NCI-H2029 (cell line): ENCODE measurements at regions not wholly inside any gene's neighbourhood (a gene's known extent, or its start where the extent isn't known, plus 50 kb on each side); places are given as distances from the start of the nearest gene placed in this dataset.
"Not testable (repeated sequence)": the region's sequence is repeated elsewhere in the genome, so short reads cannot be mapped to it uniquely, and the experiment has no call there.

Experiments used
- DNase-seq: peaks from one replicate; lab custom pipeline; 2025; lab: John Stamatoyannopoulos, UW

DNA sequence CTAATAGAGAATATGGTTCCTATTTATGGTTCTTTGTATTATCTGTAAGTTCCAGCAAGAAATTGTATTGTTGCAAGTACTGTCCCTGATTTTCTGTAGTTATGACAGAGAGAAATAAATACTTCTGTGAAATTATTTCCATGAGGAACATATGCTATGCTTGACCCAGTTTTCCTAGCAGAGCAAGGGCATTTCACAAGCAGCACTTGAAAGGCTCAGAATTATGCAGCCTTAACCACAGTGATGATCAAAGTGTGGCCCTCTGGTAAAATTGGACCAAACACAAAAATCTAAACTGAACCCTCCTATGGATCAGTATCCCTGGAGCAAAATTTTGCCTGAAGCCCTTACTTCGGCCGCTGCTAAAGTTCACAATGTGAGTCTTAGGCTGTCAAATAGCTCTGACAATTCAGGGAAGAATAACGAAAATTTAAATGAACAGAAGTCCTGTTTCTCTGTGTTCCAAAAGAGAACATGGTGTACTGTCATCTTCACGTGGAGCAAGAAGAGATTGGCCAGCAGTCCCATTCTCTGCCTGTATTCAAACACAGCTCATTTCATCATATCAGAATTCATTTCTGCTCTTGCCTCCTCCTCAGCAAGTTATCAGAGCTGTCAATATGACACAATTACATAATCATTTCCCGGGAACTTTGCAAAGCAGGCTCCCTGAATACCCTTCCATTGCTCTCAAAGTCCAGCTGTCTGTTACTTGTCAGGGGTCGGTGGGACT lies 471.9 kb downstream of the RPS29 start:
- no peak for DNase-seq

GRCh38 chr14:49106741-49107667 lies 479.2 kb downstream of the RPS29 start:
- DNase-seq, result no peak

- DNase-seq, result no peak
Observed at GRCh38 chr14:49105956-49106355, 480.2 kb downstream of the RPS29 start.

DNA sequence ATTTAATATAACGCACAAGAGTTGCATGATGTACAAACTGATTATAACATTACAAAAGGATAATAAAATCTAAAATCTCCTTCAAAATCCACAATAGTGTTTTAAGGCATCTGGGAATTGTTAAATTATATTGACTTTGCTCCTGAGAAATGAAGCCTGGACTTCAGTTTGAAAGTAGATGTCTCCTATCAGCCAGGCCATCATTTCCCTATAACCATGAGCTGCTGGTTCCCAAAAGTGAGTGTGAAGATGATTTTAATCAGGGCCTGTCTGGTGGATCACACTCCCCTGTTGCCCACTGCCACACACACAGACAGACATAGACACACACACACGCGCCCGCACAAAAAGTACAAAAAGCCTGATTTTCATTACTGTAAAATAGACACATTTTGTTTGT lies 480.7 kb downstream of the RPS29 start:
- DNase-seq, result no peak

DNA sequence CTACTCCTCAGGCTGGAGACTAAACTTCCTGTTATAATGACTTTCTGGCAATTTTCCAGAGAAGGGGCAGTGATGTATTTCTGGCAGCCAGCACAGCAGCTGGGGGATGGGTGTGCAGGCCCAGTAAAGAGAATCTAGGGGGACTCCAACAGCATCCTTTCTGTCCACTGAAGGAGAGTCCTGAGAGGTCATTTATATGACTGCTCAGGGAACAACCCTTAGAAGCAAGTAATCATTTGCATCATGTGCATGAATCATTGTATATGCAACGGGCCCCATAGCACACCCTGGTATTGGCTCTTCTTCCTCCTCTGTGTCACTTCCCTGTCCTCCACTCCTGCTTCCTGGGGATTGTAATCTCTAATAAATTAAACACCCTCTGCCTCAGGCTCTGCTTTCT lies 493.8 kb downstream of the RPS29 start:
- no peak for DNase-seq

DNA sequence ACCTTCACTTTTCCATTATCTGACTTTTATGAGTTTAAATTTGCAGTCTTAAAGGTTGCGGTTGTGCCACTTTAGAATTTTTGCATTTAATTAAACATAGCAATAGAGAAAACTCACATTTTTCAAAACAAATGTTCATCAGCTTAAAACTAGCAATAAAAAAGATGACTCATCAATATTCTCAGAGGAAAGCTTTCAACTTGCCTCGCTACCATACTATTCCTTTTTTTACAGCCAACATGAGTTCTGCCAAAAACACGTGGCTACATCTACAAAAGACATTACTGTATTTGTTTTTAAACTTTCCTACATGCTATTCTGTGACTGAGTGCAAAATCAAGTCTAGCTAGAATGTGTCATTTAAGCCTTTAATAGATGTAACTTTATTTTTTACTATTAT lies 497.1 kb downstream of the RPS29 start:
- DNase-seq, result no peak

GRCh38 chr14:49073292-49073691 lies 512.9 kb downstream of the RPS29 start:
- DNase-seq, result not testable (repeated sequence)

DNA sequence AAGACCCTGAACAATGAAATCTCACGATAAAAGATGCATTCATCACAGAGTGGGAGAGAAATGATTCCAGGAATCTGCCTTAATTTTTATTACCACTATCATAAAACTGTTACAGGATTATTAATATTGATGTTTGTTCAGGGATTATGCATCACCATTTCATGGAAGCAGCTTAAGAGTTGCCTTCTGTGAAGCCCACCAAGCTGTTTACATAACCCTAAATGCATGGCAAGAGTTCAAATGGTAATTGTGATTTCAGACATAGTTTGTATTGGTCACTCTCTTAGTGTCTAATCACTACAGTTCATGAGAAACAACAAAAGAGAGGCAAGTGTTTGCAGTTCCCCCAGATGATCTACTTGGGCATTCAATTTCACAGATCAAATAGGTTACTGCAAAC lies 527.7 kb downstream of the RPS29 start:
- no peak for DNase-seq

- DNase-seq, result no peak
Observed at GRCh38 chr14:49057838-49058510, 528.2 kb downstream of the RPS29 start.

DNA sequence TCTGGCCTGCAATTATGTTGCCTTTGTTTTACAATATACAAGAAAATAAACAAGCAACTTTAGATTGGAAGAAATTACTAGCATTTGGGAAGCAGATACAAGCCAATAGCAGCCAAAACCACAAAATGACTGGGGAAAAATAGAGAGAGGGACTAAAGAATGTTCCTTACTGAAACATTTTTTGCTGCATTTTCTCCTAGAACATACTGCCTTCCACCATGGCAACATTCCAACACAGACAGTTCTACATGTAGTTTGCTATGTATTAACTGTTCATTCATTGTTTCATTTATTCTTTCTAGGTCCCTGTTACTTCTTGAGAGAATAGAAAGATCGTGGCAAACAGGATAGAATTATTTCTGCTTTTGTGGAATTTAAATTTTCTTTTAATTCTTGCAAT lies 530.2 kb downstream of the RPS29 start:
- DNase-seq, result no peak

GRCh38 chr14:49052521-49052920 lies 533.7 kb downstream of the RPS29 start:
- no peak for DNase-seq

- DNase-seq, result no peak
Observed at GRCh38 chr14:49051328-49052060, 534.7 kb downstream of the RPS29 start.

GRCh38 chr14:49050822-49051221 lies 535.4 kb downstream of the RPS29 start:
- DNase-seq, result no peak

DNA sequence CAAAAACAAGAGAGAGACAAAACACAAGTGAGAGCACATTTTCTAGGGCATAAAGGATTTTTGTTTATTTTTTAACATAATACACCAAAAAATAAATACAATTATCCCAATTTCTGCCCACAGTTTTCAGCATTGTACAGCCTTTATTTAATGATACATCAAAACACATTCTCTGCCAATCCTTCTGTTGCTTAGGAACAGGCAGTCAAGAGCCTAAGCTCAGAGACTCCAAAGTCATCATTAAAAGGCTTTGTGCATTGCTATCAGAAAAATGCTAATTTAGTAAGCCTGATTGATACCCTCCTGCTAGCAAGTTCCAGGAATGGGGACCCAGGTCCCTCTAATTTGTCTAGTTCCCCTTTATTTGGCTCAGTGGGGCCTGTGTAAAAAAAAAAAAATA lies 536.5 kb downstream of the RPS29 start:
- DNase-seq, result no peak

GRCh38 chr14:49044981-49045380 lies 541.2 kb downstream of the RPS29 start:
- no peak for DNase-seq

DNA sequence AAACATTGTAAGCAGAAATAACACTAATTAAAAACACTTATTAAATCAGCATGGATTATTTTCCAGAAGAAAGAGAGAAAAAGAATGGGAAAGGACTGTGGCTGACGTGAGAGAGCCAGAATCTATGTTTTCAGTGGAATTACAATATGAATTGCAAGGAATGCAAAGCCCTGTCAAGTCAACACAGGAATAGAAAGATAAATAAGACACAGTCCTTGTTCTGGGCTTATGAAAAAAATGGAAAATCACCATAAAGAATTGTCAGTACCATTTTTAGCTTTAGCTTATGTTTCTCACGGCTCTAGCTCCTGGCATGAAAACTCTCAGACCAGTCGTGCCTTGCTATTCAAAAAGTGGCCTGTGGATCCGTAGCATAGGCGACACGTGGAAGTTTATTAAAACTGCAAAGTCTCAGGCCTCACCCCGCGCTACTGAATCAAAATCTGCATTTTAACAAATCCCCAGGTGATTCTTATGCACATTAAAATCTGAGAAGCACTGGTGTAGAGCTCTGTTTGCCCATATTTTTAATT lies 549.1 kb downstream of the RPS29 start:
- no peak for DNase-seq

GRCh38 chr14:49036266-49036665 lies 549.9 kb downstream of the RPS29 start:
- no peak for DNase-seq

DNA sequence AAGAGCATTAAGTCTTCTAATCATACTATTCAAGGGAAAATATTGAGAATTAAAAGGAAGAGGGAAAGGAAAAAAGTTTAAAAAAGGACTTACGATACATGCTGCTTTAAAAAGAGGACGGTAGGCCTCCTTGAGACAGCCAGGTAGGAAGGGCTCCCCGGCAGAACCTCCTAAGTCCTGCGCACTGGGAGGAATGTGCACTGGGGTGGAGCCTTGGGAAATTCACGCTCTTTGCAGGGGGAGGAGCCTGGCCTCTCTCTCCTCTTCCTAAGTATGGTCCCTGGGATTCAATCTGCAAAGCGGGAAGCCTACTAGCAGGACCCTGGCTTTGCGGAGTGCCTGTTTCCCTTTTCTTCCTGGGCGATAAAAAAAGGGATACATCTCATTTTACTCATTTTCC lies 553.0 kb downstream of the RPS29 start:
- no peak for DNase-seq

DNA sequence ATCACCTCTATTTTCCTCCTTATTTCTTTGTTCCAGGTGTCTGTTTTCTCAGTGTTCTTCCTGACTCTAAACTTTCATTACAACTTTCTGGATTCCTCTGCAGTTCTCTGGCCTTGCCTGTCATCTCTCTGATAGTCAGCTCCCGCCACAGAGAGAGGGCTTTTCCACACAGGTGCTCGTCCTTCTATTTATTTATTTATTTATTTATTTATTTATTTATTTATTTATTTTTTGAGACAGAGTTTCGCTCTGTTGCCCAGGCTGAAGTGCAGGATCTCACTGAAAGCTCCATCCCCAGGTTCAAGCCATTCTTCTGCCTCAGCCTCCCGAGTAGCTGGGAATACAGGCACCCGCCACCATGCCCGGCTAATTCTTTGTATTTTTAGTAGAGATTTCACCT lies 554.5 kb downstream of the RPS29 start:
- DNase-seq, result not testable (repeated sequence)

DNA sequence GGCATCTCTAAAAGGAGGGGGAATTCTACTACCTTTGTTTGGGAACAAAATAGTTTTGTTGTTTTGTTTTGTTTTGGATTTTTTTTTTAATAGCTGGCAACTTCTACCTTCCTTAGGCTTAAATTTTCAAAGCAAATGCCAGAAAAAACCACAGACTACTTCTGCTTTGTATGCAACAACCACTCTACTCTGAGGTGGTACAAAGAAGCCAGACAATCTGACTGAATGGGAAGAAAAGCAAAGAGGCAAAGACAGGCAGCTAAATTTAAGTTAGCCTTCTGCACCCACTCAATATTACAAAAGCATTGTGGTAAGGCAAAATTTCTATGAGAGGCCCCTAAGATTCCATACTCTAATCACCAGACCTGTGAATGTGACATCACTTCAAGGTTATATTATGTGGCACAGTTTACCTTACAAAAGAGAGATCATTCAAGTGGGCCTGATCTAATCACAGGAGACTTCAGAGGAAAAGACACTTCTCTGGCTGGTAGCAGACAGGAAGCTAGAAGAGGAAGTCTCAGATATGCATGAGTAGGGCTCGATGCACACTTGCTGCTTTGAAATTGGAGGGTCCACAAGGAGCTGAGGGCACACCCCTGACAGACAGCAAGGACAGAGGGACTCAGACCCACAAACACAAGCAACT lies 566.6 kb downstream of the RPS29 start:
- no peak for DNase-seq

DNA sequence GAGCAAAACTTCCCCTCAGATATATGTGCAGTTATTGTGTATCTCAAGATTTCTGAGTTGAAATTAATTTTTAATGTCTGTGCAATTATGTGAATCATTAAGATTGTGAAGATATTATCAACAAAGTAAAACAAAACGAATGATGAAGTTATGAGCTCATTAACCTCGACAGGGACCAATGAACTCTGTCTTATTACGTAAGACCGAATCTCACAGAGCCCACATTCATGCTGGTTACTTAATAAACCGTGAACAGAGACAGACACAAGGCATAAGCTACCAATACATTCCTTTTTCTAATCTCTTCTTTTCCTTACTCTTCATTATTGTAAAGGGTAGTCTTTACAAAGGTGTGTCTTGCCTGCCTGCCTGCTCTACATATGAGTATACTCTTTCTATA lies 568.7 kb downstream of the RPS29 start:
- no peak for DNase-seq
